Prostate gland (tissue), 2 donors: ENCODE measurements at regions not wholly inside any gene's neighbourhood (a gene's known extent, or its start where the extent isn't known, plus 50 kb on each side); places are given as distances from the start of the nearest gene placed in this dataset.

Source experiments
- DNase-seq: peaks from one replicate; pipeline ENCODE4 v3.0.0-alpha.2; 2019; ENCODE audit warnings: low spot score
- H3K27ac ChIP-seq, 2 donors: fragments of 200-600 bp; sonication (generic); 2 replicates each; pipeline ENCODE4 v1.5.1; 2017 to 2019
- H3K27me3 ChIP-seq: fragments of 200-600 bp; sonication (generic); replicated peaks from 2 replicates; pipeline ENCODE4 v1.5.1; 2019; ENCODE audit not compliant: insufficient read depth
- H3K36me3 ChIP-seq, 2 donors: fragments of 200-600 bp; sonication (generic); 1 replicate in 1 of 2; 2 replicates in 1 of 2; pipeline versions ENCODE4 v1.5.1 to v1.8.1; 2017 to 2019
- H3K4me1 ChIP-seq: fragments of 200-600 bp; sonication (generic); replicated peaks from 2 replicates; pipeline ENCODE4 v1.5.1; 2019
- H3K4me3 ChIP-seq, 2 donors: fragments of 200-600 bp; sonication (generic); 2 replicates each; pipeline ENCODE4 v1.5.1; 2017 to 2019
- H3K9me3 ChIP-seq: fragments of 200-600 bp; sonication (generic); 2 replicates; pipeline ENCODE4 v1.5.1; 2017
- CTCF ChIP-seq, 4 experiments: fragments of 200-600 bp in 2 of 4; fragments of 450-650 bp in 2 of 4; sonication (generic) in 2 of 4; IDR thresholded peaks; 1 replicate in 3 of 4; 2 replicates in 1 of 4; pipeline ENCODE4 v1.5.1; 2016 to 2019; ENCODE audit warnings: antibody characterized with exemption in 4 of 4, mild to moderate bottlenecking in 2 of 4, moderate library complexity in 2 of 4
- POLR2A ChIP-seq: fragments of 450-650 bp; IDR thresholded peaks from one replicate; pipeline ENCODE4 v1.6.1; 2016; ENCODE audit warnings: antibody characterized with exemption, mild to moderate bottlenecking
- POLR2AphosphoS5 ChIP-seq: sonication (generic); formaldehyde crosslinking; IDR thresholded peaks from one replicate; pipeline ENCODE4 v1.6.1; 2017; ENCODE audit warnings: antibody characterized with exemption
- WGBS: methylation state at CpG from one replicate; pipeline ENCODE4 v1.1.5; 2018; 5-methylcytosine and 5-hydroxymethylcytosine counted together
- intact Hi-C: fragments of 100-400 bp; cut with DNase I; formaldehyde crosslinking; loops from one replicate; pipeline ENCODE4 v1.14.2; 2022

- no peaks in the 10 kb centered on the region for H3K27me3 ChIP-seq
- no peaks in the 10 kb centered on the region for H3K36me3 ChIP-seq
- no peak overlapping the region for H3K27ac ChIP-seq
- WGBS, result 97% methylated on average over 4 of the region's 4 CpGs
- no peak for DNase-seq
- no peaks in the 10 kb centered on the region for H3K9me3 ChIP-seq
- TF ChIP-seq POLR2AphosphoS5, result no peak
- TF ChIP-seq POLR2A, result no peak
- TF ChIP-seq CTCF (IDR thresholded peaks at IDR 0.05), result no peak
- peaks cover 8% of the 10 kb centered on the region for H3K4me1 ChIP-seq
- no peak overlapping the region for H3K4me3 ChIP-seq
- intact Hi-C loops, result no loop called here
Observed at GRCh38 chr16:85543536-85543935, 69.6 kb upstream of the GSE1 start.

GRCh38 chr16:85544016-85544415 is 69.1 kb upstream of the GSE1 start:
- no peak for DNase-seq
- intact Hi-C loops, result no loop called here
- no peak overlapping the region for H3K27ac ChIP-seq
- WGBS, result 93% methylated on average over 16 of the region's 16 CpGs
- no peaks in the 10 kb centered on the region for H3K36me3 ChIP-seq
- H3K4me1 ChIP-seq, result peaks cover 8% of the 10 kb centered on the region
- H3K4me3 ChIP-seq, result no peak overlapping the region
- no peak for TF ChIP-seq CTCF (IDR thresholded peaks at IDR 0.05)
- no peak for TF ChIP-seq POLR2A
- TF ChIP-seq POLR2AphosphoS5, result no peak
- H3K9me3 ChIP-seq, result no peaks in the 10 kb centered on the region
- no peaks in the 10 kb centered on the region for H3K27me3 ChIP-seq

GRCh38 chr16:85544668-85545067 is 68.5 kb upstream of the GSE1 start:
- WGBS, result 75% methylated on average over 16 of the region's 16 CpGs
- intact Hi-C loops, result no loop called here
- DNase-seq, result no peak

GRCh38 chr16:85545227-85545818 is 67.8 kb upstream of the GSE1 start:
- H3K9me3 ChIP-seq, result no peaks in the 10 kb centered on the region
- H3K27ac ChIP-seq, result no peak overlapping the region
- DNase-seq, result no peak
- WGBS, result 70% methylated on average over 7 of the region's 7 CpGs
- TF ChIP-seq POLR2A, result no peak
- no peak for TF ChIP-seq CTCF (IDR thresholded peaks at IDR 0.05)
- no peak for TF ChIP-seq POLR2AphosphoS5
- H3K4me3 ChIP-seq, result no peak overlapping the region
- peaks cover 8% of the 10 kb centered on the region for H3K4me1 ChIP-seq
- no peaks in the 10 kb centered on the region for H3K36me3 ChIP-seq
- intact Hi-C loops, result no loop called here
- H3K27me3 ChIP-seq, result no peaks in the 10 kb centered on the region

More at GRCh38 chr16:85544668-85545067, 68.5 kb upstream of the GSE1 start:
- Histone ChIP-seq H3K36me3 (no peaks in the 10 kb centered on the region), H3K4me3 (no peak overlapping the region), H3K9me3 (no peaks in the 10 kb centered on the region), H3K27me3 (no peaks in the 10 kb centered on the region), H3K4me1 (peaks cover 8% of the 10 kb centered on the region), H3K27ac (no peak overlapping the region)
- TF ChIP-seq POLR2A, result no peak
- no peak for TF ChIP-seq CTCF (IDR thresholded peaks at IDR 0.05)
- TF ChIP-seq POLR2AphosphoS5, result no peak

GRCh38 chr16:85546585-85547447 is 66.3 kb upstream of the GSE1 start:
- no peaks in the 10 kb centered on the region for H3K9me3 ChIP-seq
- intact Hi-C loops, result no loop called here
- no peak for TF ChIP-seq POLR2AphosphoS5
- TF ChIP-seq POLR2A, result no peak
- no peak for TF ChIP-seq CTCF (IDR thresholded peaks at IDR 0.05)
- no peak overlapping the region for H3K4me3 ChIP-seq
- peaks cover 8% of the 10 kb centered on the region for H3K4me1 ChIP-seq
- no peaks in the 10 kb centered on the region for H3K36me3 ChIP-seq
- WGBS, result 92% methylated on average over 21 of the region's 21 CpGs
- no peaks in the 10 kb centered on the region for H3K27me3 ChIP-seq
- DNase-seq, result no peak
- no peak overlapping the region for H3K27ac ChIP-seq
